ENCODE measurements at regions not wholly inside any gene's neighbourhood (a gene's known extent, or its start where the extent isn't known, plus 50 kb on each side); places are given as distances from the start of the nearest gene placed in this dataset.

DNA sequence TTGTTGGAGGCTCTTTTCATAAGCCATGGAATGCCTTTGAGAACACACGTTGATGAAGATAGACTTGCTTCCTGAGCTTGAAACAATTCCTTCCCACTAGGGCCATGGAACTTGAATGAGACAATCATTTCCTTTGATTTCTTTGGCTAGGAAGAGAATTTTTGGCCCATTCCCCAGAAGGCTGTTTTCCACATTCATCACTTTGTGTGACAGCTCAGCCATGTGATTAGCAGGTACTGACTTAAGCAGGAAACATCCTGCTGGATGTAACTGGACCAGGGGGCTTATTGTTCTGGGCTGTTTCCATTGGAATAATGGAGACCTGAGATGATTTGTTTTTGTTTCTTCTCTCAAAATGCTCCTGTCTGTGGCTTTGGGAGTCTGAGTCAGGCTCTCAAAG lies 469.8 kb upstream of the SEL1L start:
- no CpG with 5 or more reads among the region's 1 CpG for WGBS (ENCODE audit: insufficient coverage)
- Mint-ChIP-seq H3K4me1 (no peaks in the 10 kb centered on the region), H3K36me3 (no peaks in the 10 kb centered on the region), H3K9me3 (peaks cover 0 to 4% (median 0%) of the 10 kb centered on the region in 7 donors), H3K4me3 (no peak overlapping the region), H3K27ac (no peak overlapping the region), H3K27me3 (ENCODE audit: low read depth in 3 of 3) (peaks cover 0 to 4% (median 0%) of the 10 kb centered on the region in 3 donors)
- H3K79me2 ChIP-seq (ENCODE audit: insufficient read depth, low read length), result no peaks in the 10 kb centered on the region
- H3K36me3 ChIP-seq (replicated peaks in 1 of 2; ENCODE audit: control insufficient read depth in 1 of 2, insufficient read depth in 2 of 2, low read length in 2 of 2), result no peaks in the 10 kb centered on the region
- H3K9ac ChIP-seq (ENCODE audit: insufficient read depth, low read length, poor library complexity, severe bottlenecking), result no peak overlapping the region
- no peak overlapping the region for H3K4me2 ChIP-seq (replicated peaks; ENCODE audit: extremely low read depth, low read length, poor library complexity, severe bottlenecking)
- intact Hi-C loops (cut with micrococcal nuclease), result no loop called here
- TF ChIP-seq, protein P1, sequence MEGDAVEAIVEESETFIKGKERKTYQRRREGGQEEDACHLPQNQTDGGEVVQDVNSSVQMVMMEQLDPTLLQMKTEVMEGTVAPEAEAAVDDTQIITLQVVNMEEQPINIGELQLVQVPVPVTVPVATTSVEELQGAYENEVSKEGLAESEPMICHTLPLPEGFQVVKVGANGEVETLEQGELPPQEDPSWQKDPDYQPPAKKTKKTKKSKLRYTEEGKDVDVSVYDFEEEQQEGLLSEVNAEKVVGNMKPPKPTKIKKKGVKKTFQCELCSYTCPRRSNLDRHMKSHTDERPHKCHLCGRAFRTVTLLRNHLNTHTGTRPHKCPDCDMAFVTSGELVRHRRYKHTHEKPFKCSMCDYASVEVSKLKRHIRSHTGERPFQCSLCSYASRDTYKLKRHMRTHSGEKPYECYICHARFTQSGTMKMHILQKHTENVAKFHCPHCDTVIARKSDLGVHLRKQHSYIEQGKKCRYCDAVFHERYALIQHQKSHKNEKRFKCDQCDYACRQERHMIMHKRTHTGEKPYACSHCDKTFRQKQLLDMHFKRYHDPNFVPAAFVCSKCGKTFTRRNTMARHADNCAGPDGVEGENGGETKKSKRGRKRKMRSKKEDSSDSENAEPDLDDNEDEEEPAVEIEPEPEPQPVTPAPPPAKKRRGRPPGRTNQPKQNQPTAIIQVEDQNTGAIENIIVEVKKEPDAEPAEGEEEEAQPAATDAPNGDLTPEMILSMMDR (IDR thresholded peaks at IDR 0.05), result no peak
- no peak overlapping the region for H2AFZ ChIP-seq (ENCODE audit: insufficient read depth, low read depth, low read length, poor library complexity, severe bottlenecking)
- no peak for DNase-seq
- no peaks in the 10 kb centered on the region for H3K9me3 ChIP-seq (replicated peaks in 1 of 2; ENCODE audit: control insufficient read depth in 1 of 2, insufficient read depth in 1 of 2, low read length in 2 of 2)
- no peak overlapping the region for H3K27ac ChIP-seq (ENCODE audit: low read depth in 1 of 2, low read length in 2 of 2)
- no peak overlapping the region for H3K4me3 ChIP-seq (replicated peaks in 1 of 3; ENCODE audit: low read depth in 2 of 3, low read length in 3 of 3)
- H4K20me1 ChIP-seq (ENCODE audit: insufficient read depth, low read length), result no peaks in the 10 kb centered on the region
- H3K27me3 ChIP-seq (ENCODE audit: control insufficient read depth in 2 of 2, insufficient read depth in 2 of 2, low read length in 2 of 2), result no peaks in the 10 kb centered on the region
- H3K4me1 ChIP-seq (ENCODE audit: control insufficient read depth in 1 of 2, insufficient read depth in 2 of 2, low read length in 2 of 2), result no peaks in the 10 kb centered on the region

- H3K9ac ChIP-seq (ENCODE audit: insufficient read depth, low read length, poor library complexity, severe bottlenecking), result no peak overlapping the region
- no peak overlapping the region for H2AFZ ChIP-seq (ENCODE audit: insufficient read depth, low read depth, low read length, poor library complexity, severe bottlenecking)
- Mint-ChIP-seq H3K36me3 (no peaks in the 10 kb centered on the region), H3K27me3 (ENCODE audit: low read depth in 3 of 3) (peaks cover 0 to 4% (median 0%) of the 10 kb centered on the region in 3 donors), H3K9me3 (peaks cover 0 to 3% (median 2%) of the 10 kb centered on the region in 7 donors), H3K4me3 (no peak overlapping the region), H3K4me1 (no peaks in the 10 kb centered on the region), H3K27ac (no peak overlapping the region)
- TF ChIP-seq, protein P1 (IDR thresholded peaks at IDR 0.05), result no peak
- peaks cover 0 to 10% of the 10 kb centered on the region in 2 donors for H3K9me3 ChIP-seq (replicated peaks in 1 of 2; ENCODE audit: control insufficient read depth in 1 of 2, insufficient read depth in 1 of 2, low read length in 2 of 2)
- no peaks in the 10 kb centered on the region for H3K36me3 ChIP-seq (replicated peaks in 1 of 2; ENCODE audit: control insufficient read depth in 1 of 2, insufficient read depth in 2 of 2, low read length in 2 of 2)
- H3K4me2 ChIP-seq (replicated peaks; ENCODE audit: extremely low read depth, low read length, poor library complexity, severe bottlenecking), result no peak overlapping the region
- H3K79me2 ChIP-seq (ENCODE audit: insufficient read depth, low read length), result no peaks in the 10 kb centered on the region
- no peak overlapping the region for H3K4me3 ChIP-seq (replicated peaks in 1 of 3; ENCODE audit: low read depth in 2 of 3, low read length in 3 of 3)
- no peaks in the 10 kb centered on the region for H3K27me3 ChIP-seq (ENCODE audit: control insufficient read depth in 2 of 2, insufficient read depth in 2 of 2, low read length in 2 of 2)
- intact Hi-C loops (cut with micrococcal nuclease), result no loop called here
- WGBS (ENCODE audit: insufficient coverage), result 40% methylated on average over 1 of the region's 3 CpGs
- no peaks in the 10 kb centered on the region for H4K20me1 ChIP-seq (ENCODE audit: insufficient read depth, low read length)
- no peaks in the 10 kb centered on the region for H3K4me1 ChIP-seq (ENCODE audit: control insufficient read depth in 1 of 2, insufficient read depth in 2 of 2, low read length in 2 of 2)
- no peak for DNase-seq
- H3K27ac ChIP-seq (ENCODE audit: low read depth in 1 of 2, low read length in 2 of 2), result no peak overlapping the region
Measured at GRCh38 chr14:82009076-82009475, 475.4 kb upstream of the SEL1L start.

Data from CD14-positive monocyte (primary cell).